ENCODE measurements at regions not wholly inside any gene's neighbourhood (a gene's known extent, or its start where the extent isn't known, plus 50 kb on each side); places are given as distances from the start of the nearest gene placed in this dataset.

GRCh38 chr16:86151239-86151851 lies 252.4 kb downstream of the IRF8 start:
- TF ChIP-seq MYC (IDR thresholded peaks at IDR 0.05; ENCODE audit: low read depth, low read length) (no peak), MAX (IDR thresholded peaks at IDR 0.05; ENCODE audit: low read depth, low read length) (no peak), CTCF (IDR thresholded peaks at IDR 0.05; ENCODE audit: low read depth, low read length) (no peak), POLR2A (IDR thresholded peaks at IDR 0.05; ENCODE audit: extremely low read depth, insufficient read length) (no peak)
- H3K4me3 ChIP-seq (ENCODE audit: low read depth, low read length) = no peak overlapping the region
- DNase-seq (ENCODE audit: low read depth) = no peak

- TF ChIP-seq CTCF (IDR thresholded peaks at IDR 0.05; ENCODE audit: low read depth, low read length) = no peak
- TF ChIP-seq MYC (IDR thresholded peaks at IDR 0.05; ENCODE audit: low read depth, low read length) = no peak
- no peak for TF ChIP-seq POLR2A (IDR thresholded peaks at IDR 0.05; ENCODE audit: extremely low read depth, insufficient read length)
- TF ChIP-seq MAX (IDR thresholded peaks at IDR 0.05; ENCODE audit: low read depth, low read length) = no peak
- no peak for DNase-seq (ENCODE audit: low read depth)
- H3K4me3 ChIP-seq (ENCODE audit: low read depth, low read length) = no peak overlapping the region
Observed at GRCh38 chr16:86156155-86156554, 257.2 kb downstream of the IRF8 start.

GRCh38 chr16:86157616-86158247 lies 258.8 kb downstream of the IRF8 start:
- H3K4me3 ChIP-seq (ENCODE audit: low read depth, low read length) = no peak overlapping the region

GRCh38 chr16:86158688-86159360 lies 259.9 kb downstream of the IRF8 start:
- no peak for DNase-seq (ENCODE audit: low read depth)
- no peak overlapping the region for H3K4me3 ChIP-seq (ENCODE audit: low read depth, low read length)

More at GRCh38 chr16:86157616-86158247, 258.8 kb downstream of the IRF8 start:
- no peak for DNase-seq (ENCODE audit: low read depth)
- no peak for TF ChIP-seq CTCF (IDR thresholded peaks at IDR 0.05; ENCODE audit: low read depth, low read length)
- TF ChIP-seq POLR2A (IDR thresholded peaks at IDR 0.05; ENCODE audit: extremely low read depth, insufficient read length) = no peak
- no peak for TF ChIP-seq MAX (IDR thresholded peaks at IDR 0.05; ENCODE audit: low read depth, low read length)
- no peak for TF ChIP-seq MYC (IDR thresholded peaks at IDR 0.05; ENCODE audit: low read depth, low read length)

GRCh38 chr16:86165479-86165878 lies 266.5 kb downstream of the IRF8 start:
- TF ChIP-seq POLR2A (IDR thresholded peaks at IDR 0.05; ENCODE audit: extremely low read depth, insufficient read length) (no peak), MYC (IDR thresholded peaks at IDR 0.05; ENCODE audit: low read depth, low read length) (no peak), MAX (IDR thresholded peaks at IDR 0.05; ENCODE audit: low read depth, low read length) (no peak), CTCF (IDR thresholded peaks at IDR 0.05; ENCODE audit: low read depth, low read length) (no peak)
- H3K4me3 ChIP-seq (ENCODE audit: low read depth, low read length) = no peak overlapping the region

More at GRCh38 chr16:86158688-86159360, 259.9 kb downstream of the IRF8 start:
- TF ChIP-seq CTCF (IDR thresholded peaks at IDR 0.05; ENCODE audit: low read depth, low read length) (no peak), MYC (IDR thresholded peaks at IDR 0.05; ENCODE audit: low read depth, low read length) (no peak), MAX (IDR thresholded peaks at IDR 0.05; ENCODE audit: low read depth, low read length) (no peak), POLR2A (IDR thresholded peaks at IDR 0.05; ENCODE audit: extremely low read depth, insufficient read length) (no peak)

More at GRCh38 chr16:86165479-86165878, 266.5 kb downstream of the IRF8 start:
- DNase-seq (ENCODE audit: low read depth) = no peak
